ENCODE measurements at regions not wholly inside any gene's neighbourhood (a gene's known extent, or its start where the extent isn't known, plus 50 kb on each side); places are given as distances from the start of the nearest gene placed in this dataset.

DNA sequence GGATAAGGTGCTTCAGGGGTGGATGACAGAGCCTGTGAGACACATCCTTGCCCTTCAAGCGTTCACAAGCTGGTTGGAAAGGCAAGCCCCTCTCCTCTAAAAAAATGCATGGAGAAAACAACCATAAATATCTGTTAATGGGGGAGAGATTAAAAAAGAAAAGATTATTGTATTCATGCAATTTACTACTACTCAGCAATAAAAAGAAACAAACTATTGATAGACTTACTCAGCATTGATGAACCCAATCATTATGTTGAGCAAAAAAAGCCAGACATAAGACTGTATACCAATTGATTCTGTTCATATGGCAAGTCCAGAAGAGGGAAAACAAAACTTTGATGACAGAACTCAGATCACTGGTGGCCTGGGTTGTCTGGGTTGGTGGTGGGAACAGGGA, 138.7 kb upstream of the IRF2BP2 start:
- no peak overlapping the region for H3K4me2 ChIP-seq (replicated peaks; ENCODE audit: low read depth, low read length, poor library complexity, severe bottlenecking)

DNA sequence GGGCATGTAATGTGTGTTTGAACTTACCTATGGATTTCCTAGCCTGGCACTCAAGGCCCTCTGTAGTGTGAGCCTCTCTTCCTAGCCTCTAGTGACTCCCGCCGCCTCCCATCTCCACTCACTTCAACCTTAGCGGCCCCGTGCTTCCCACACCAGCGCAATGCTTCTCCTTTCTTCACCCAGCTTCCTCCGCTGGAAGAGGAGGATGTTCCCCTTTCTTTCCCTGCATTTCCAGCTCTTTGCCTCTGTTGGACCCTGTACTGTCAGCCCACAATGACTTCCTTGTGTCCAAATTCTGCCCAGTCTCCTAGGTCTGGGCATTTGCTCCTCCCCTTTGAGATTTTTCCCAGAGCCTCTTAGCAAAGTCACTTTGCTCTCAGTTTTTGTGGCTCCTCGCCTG, 138.1 kb upstream of the IRF2BP2 start:
- Histone ChIP-seq H3K4me1 (ENCODE audit: control insufficient read depth in 2 of 2, insufficient read depth in 2 of 2, low read length in 2 of 2) (no peaks in the 10 kb centered on the region), H4K20me1 (ENCODE audit: control insufficient read depth, insufficient read depth, low read length, poor library complexity, severe bottlenecking) (no peaks in the 10 kb centered on the region), H3K4me2 (replicated peaks; ENCODE audit: low read depth, low read length, poor library complexity, severe bottlenecking) (no peak overlapping the region), H3K79me2 (ENCODE audit: control insufficient read depth, insufficient read depth, low read length) (no peaks in the 10 kb centered on the region), H3K9me3 (ENCODE audit: control extremely low read depth in 1 of 3, control insufficient read depth in 2 of 3, insufficient read depth in 1 of 3, low read length in 2 of 3) (no peaks in the 10 kb centered on the region), H3K9ac (ENCODE audit: low read length) (no peak overlapping the region), H3K4me3 (ENCODE audit: control extremely low read depth in 1 of 5, extremely low read depth in 1 of 5, insufficient read depth in 1 of 5, low read depth in 2 of 5, low read length in 4 of 5) (no peak overlapping the region), H2AFZ (ENCODE audit: insufficient read depth, low read depth, low read length, poor library complexity, severe bottlenecking) (no peak overlapping the region), H3K27ac (ENCODE audit: low read length in 2 of 2) (no peak overlapping the region), H3K36me3 (replicated peaks in 1 of 2; ENCODE audit: control extremely low read depth in 1 of 2, control insufficient read depth in 1 of 2, extremely low read depth in 1 of 2, insufficient read depth in 2 of 2, low read length in 1 of 2) (no peaks in the 10 kb centered on the region), H3K27me3 (replicated peaks in 1 of 4; ENCODE audit: control extremely low read depth in 1 of 4, control insufficient read depth in 3 of 4, insufficient read depth in 4 of 4, low read length in 3 of 4) (no peaks in the 10 kb centered on the region)
- ATAC-seq (ENCODE audit: low read depth) (no peak), DNase-seq (no peak)
- no peak for TF ChIP-seq EZH2 (IDR thresholded peaks at IDR 0.05; ENCODE audit: borderline replicate concordance, insufficient read depth, low read depth, low read length, poor library complexity, severe bottlenecking)
- TF ChIP-seq, protein P1, sequence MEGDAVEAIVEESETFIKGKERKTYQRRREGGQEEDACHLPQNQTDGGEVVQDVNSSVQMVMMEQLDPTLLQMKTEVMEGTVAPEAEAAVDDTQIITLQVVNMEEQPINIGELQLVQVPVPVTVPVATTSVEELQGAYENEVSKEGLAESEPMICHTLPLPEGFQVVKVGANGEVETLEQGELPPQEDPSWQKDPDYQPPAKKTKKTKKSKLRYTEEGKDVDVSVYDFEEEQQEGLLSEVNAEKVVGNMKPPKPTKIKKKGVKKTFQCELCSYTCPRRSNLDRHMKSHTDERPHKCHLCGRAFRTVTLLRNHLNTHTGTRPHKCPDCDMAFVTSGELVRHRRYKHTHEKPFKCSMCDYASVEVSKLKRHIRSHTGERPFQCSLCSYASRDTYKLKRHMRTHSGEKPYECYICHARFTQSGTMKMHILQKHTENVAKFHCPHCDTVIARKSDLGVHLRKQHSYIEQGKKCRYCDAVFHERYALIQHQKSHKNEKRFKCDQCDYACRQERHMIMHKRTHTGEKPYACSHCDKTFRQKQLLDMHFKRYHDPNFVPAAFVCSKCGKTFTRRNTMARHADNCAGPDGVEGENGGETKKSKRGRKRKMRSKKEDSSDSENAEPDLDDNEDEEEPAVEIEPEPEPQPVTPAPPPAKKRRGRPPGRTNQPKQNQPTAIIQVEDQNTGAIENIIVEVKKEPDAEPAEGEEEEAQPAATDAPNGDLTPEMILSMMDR (IDR thresholded peaks at IDR 0.05), result no peak
- Mint-ChIP-seq H3K27me3 (no peaks in the 10 kb centered on the region), H3K27ac (no peak overlapping the region), H3K4me1 (no peaks in the 10 kb centered on the region), H3K4me3 (no peak overlapping the region), H3K9me3 (ENCODE audit: insufficient read depth) (no peaks in the 10 kb centered on the region)
- intact Hi-C loops (cut with micrococcal nuclease), result no loop called here
- ChIA-PET CTCF (no interaction called here), POLR2A (interaction anchor here (0.9 kb wide), 1 partner anchor 179 kb away, joined by 3 read pairs; no protein-coding TSS in a partner anchor)
- 91% methylated on average over 5 of the region's 7 CpGs for WGBS (ENCODE audit: insufficient coverage)

More for the DNA sequence above, 138.7 kb upstream of the IRF2BP2 start:
- Histone ChIP-seq H4K20me1 (ENCODE audit: control insufficient read depth, insufficient read depth, low read length, poor library complexity, severe bottlenecking) (no peaks in the 10 kb centered on the region), H3K27me3 (replicated peaks in 1 of 4; ENCODE audit: control extremely low read depth in 1 of 4, control insufficient read depth in 3 of 4, insufficient read depth in 4 of 4, low read length in 3 of 4) (no peaks in the 10 kb centered on the region), H3K4me1 (ENCODE audit: control insufficient read depth in 2 of 2, insufficient read depth in 2 of 2, low read length in 2 of 2) (no peaks in the 10 kb centered on the region), H3K4me3 (ENCODE audit: control extremely low read depth in 1 of 5, extremely low read depth in 1 of 5, insufficient read depth in 1 of 5, low read depth in 2 of 5, low read length in 4 of 5) (no peak overlapping the region), H3K36me3 (replicated peaks in 1 of 2; ENCODE audit: control extremely low read depth in 1 of 2, control insufficient read depth in 1 of 2, extremely low read depth in 1 of 2, insufficient read depth in 2 of 2, low read length in 1 of 2) (no peaks in the 10 kb centered on the region), H3K27ac (ENCODE audit: low read length in 2 of 2) (no peak overlapping the region), H3K9ac (ENCODE audit: low read length) (no peak overlapping the region), H3K9me3 (ENCODE audit: control extremely low read depth in 1 of 3, control insufficient read depth in 2 of 3, insufficient read depth in 1 of 3, low read length in 2 of 3) (no peaks in the 10 kb centered on the region), H3K79me2 (ENCODE audit: control insufficient read depth, insufficient read depth, low read length) (no peaks in the 10 kb centered on the region), H2AFZ (ENCODE audit: insufficient read depth, low read depth, low read length, poor library complexity, severe bottlenecking) (no peak overlapping the region)
- ATAC-seq (ENCODE audit: low read depth), result no peak
- ChIA-PET POLR2A (interaction anchor here (0.9 kb wide), 1 partner anchor 179 kb away, joined by 3 read pairs; no protein-coding TSS in a partner anchor), CTCF (no interaction called here)
- whole genome bisulfite sequencing (ENCODE audit: insufficient coverage), result no CpG with 5 or more reads among the region's 1 CpG
- no peak for DNase-seq
- Mint-ChIP-seq H3K4me1 (no peaks in the 10 kb centered on the region), H3K9me3 (ENCODE audit: insufficient read depth) (no peaks in the 10 kb centered on the region), H3K27me3 (no peaks in the 10 kb centered on the region), H3K4me3 (no peak overlapping the region), H3K27ac (no peak overlapping the region)
- TF ChIP-seq, protein P1 (IDR thresholded peaks at IDR 0.05), result no peak
- no peak for TF ChIP-seq EZH2 (IDR thresholded peaks at IDR 0.05; ENCODE audit: borderline replicate concordance, insufficient read depth, low read depth, low read length, poor library complexity, severe bottlenecking)
- intact Hi-C loops (cut with micrococcal nuclease), result no loop called here
